Endothelial cell of umbilical vein (primary cell): ENCODE measurements at regions not wholly inside any gene's neighbourhood (a gene's known extent, or its start where the extent isn't known, plus 50 kb on each side); places are given as distances from the start of the nearest gene placed in this dataset.

Source experiments
- CTCF ChIP-seq, 2 donors: IDR thresholded peaks; 1 replicate in 1 of 2; 2 replicates in 1 of 2; pipeline ENCODE4 v1.5.1; 2011; ENCODE audit warnings: low read length in 2 of 2, mild to moderate bottlenecking in 2 of 2, moderate library complexity in 2 of 2, control low read depth in 1 of 2, inconsistent platforms in 1 of 2, low read depth in 1 of 2; ENCODE audit not compliant: insufficient read depth in 1 of 2; ENCODE audit errors: extremely low read depth in 1 of 2
- EZH2 ChIP-seq: IDR thresholded peaks from 2 replicates; pipeline ENCODE4 v1.6.1; 2012; ENCODE audit warnings: borderline replicate concordance, low read depth, mild to moderate bottlenecking, moderate library complexity, low read length, inconsistent platforms; ENCODE audit not compliant: severe bottlenecking
- FOS ChIP-seq: IDR thresholded peaks from 2 replicates; pipeline ENCODE4 v1.6.1; 2011; ENCODE audit warnings: mild to moderate bottlenecking, low read length, moderate library complexity, borderline replicate concordance; ENCODE audit not compliant: insufficient read depth
- GATA2 ChIP-seq: IDR thresholded peaks from 2 replicates; pipeline ENCODE4 v1.7.0; 2011; ENCODE audit warnings: low read depth, mild to moderate bottlenecking, moderate library complexity, mixed read lengths, low read length; ENCODE audit not compliant: insufficient read length, insufficient read depth
- JUN ChIP-seq: IDR thresholded peaks from 2 replicates; pipeline ENCODE4 v1.6.1; 2011; ENCODE audit warnings: borderline replicate concordance, low read depth; ENCODE audit not compliant: insufficient read length, insufficient read depth
- MAX ChIP-seq: IDR thresholded peaks from 2 replicates; pipeline ENCODE4 v1.6.1; 2011; ENCODE audit not compliant: insufficient read depth, insufficient read length
- MYC ChIP-seq: IDR thresholded peaks from one replicate; pipeline ENCODE4 v1.6.1; 2011; ENCODE audit warnings: mild to moderate bottlenecking, low read depth, low read length
- POLR2A ChIP-seq: IDR thresholded peaks from 2 replicates; pipeline ENCODE4 v1.6.1; 2012; ENCODE audit warnings: low read depth, mild to moderate bottlenecking, control low read depth, low read length
- POLR2AphosphoS5 ChIP-seq: IDR thresholded peaks from 2 replicates; pipeline ENCODE4 v1.6.1; 2012; ENCODE audit warnings: low read depth, mild to moderate bottlenecking, control low read depth, low read length, moderate library complexity; ENCODE audit not compliant: insufficient read depth

GRCh38 chr5:98443881-98444280 is 329.6 kb upstream of the RGMB start:
- TF ChIP-seq POLR2A (no peak), CTCF (IDR thresholded peaks at IDR 0.05; ENCODE audit: extremely low read depth in 1 of 2, insufficient read depth in 1 of 2, low read depth in 1 of 2, low read length in 2 of 2) (no peak), EZH2 (no peak), POLR2AphosphoS5 (no peak), GATA2 (no peak), MAX (no peak), MYC (no peak), FOS (no peak), JUN (no peak)
